Left lung (tissue), 4 donors: ENCODE measurements at regions not wholly inside any gene's neighbourhood (a gene's known extent, or its start where the extent isn't known, plus 50 kb on each side); places are given as distances from the start of the nearest gene placed in this dataset.

Source experiments
- ATAC-seq: fragments of 200-7000 bp; cut with Tn5 transposase; one replicate; pipeline ENCODE4 v1.9.1; 2020; ENCODE audit warnings: moderate library complexity
- DNase-seq, 4 donors: peaks; one replicate each; pipeline ENCODE4 v3.0.0-alpha.2; 2013 to 2020
- H3K27ac ChIP-seq, 2 donors: fragments of 200-600 bp; sonication (generic) in 1 of 2; one replicate each; pipeline versions ENCODE4 v1.5.0 to v1.8.0; 2020 to 2021
- H3K27me3 ChIP-seq, 2 donors: fragments of 200-600 bp; sonication (generic) in 1 of 2; one replicate each; pipeline versions ENCODE4 v1.5.0 to v1.8.0; 2020 to 2021
- H3K36me3 ChIP-seq, 2 donors: fragments of 200-600 bp; sonication (generic) in 1 of 2; one replicate each; pipeline versions ENCODE4 v1.5.0 to v1.8.0; 2020 to 2021
- H3K4me1 ChIP-seq, 2 donors: fragments of 200-600 bp; one replicate each; pipeline ENCODE4 v1.8.0; 2021
- H3K4me3 ChIP-seq, 2 donors: fragments of 200-600 bp; sonication (generic) in 1 of 2; one replicate each; pipeline versions ENCODE4 v1.5.0 to v1.8.0; 2020 to 2021; ENCODE audit warnings: mild to moderate bottlenecking in 1 of 2
- H3K9me3 ChIP-seq, 2 donors: fragments of 200-600 bp; sonication (generic) in 1 of 2; one replicate each; pipeline versions ENCODE4 v1.5.0 to v1.8.0; 2020 to 2021
- CTCF ChIP-seq, 2 donors: fragments of 200-600 bp; sonication (generic) in 1 of 2; IDR thresholded peaks; one replicate each; pipeline versions ENCODE4 v1.5.0 to v1.8.0; 2021; ENCODE audit warnings: antibody characterized with exemption in 2 of 2
- intact Hi-C, 2 donors: fragments of 100-400 bp; cut with DNase I; formaldehyde crosslinking; loops; one replicate each; pipeline versions ENCODE4 v1.11.2 to v1.14.2; 2022
- donor health status: DM: no; HTN: yes; CAD: no.
- donor health status: DM: no; HTN: no; CAD: no.

- DNase-seq (no peak), ATAC-seq (no peak)
- Histone ChIP-seq H3K27ac (no peak overlapping the region), H3K9me3 (peaks cover 0 to 18% of the 10 kb centered on the region in 2 donors), H3K27me3 (no peaks in the 10 kb centered on the region), H3K4me1 (no peaks in the 10 kb centered on the region), H3K4me3 (no peak overlapping the region), H3K36me3 (no peaks in the 10 kb centered on the region)
- no peak for TF ChIP-seq CTCF (IDR thresholded peaks at IDR 0.05)
- intact Hi-C loops: no loop called here
Observed at GRCh38 chr15:97129674-97130073, 799.2 kb downstream of the NR2F2 start.

- Histone ChIP-seq H3K27me3 (no peaks in the 10 kb centered on the region), H3K9me3 (no peaks in the 10 kb centered on the region), H3K4me3 (no peak overlapping the region), H3K36me3 (no peaks in the 10 kb centered on the region), H3K27ac (no peak overlapping the region), H3K4me1 (no peaks in the 10 kb centered on the region)
- no peak for TF ChIP-seq CTCF (IDR thresholded peaks at IDR 0.05)
- ATAC-seq (no peak), DNase-seq (no peak)
- intact Hi-C loops: no loop called here
Observed at GRCh38 chr15:97140216-97140615, 809.7 kb downstream of the NR2F2 start.

GRCh38 chr15:97141360-97141759, 810.9 kb downstream of the NR2F2 start:
- no peak for ATAC-seq
- Histone ChIP-seq H3K36me3 (no peaks in the 10 kb centered on the region), H3K27me3 (no peaks in the 10 kb centered on the region), H3K4me1 (no peaks in the 10 kb centered on the region), H3K4me3 (no peak overlapping the region), H3K27ac (no peak overlapping the region), H3K9me3 (no peaks in the 10 kb centered on the region)
- no peak for TF ChIP-seq CTCF (IDR thresholded peaks at IDR 0.05)
- intact Hi-C loops: no loop called here
- DNase-seq: no peak

- ATAC-seq (no peak), DNase-seq (no peak)
- no peaks in the 10 kb centered on the region for H3K9me3 ChIP-seq
- intact Hi-C loops: no loop called here
- H3K27me3 ChIP-seq: no peaks in the 10 kb centered on the region
- no peak overlapping the region for H3K4me3 ChIP-seq
- no peaks in the 10 kb centered on the region for H3K4me1 ChIP-seq
- no peak for TF ChIP-seq CTCF (IDR thresholded peaks at IDR 0.05)
- no peaks in the 10 kb centered on the region for H3K36me3 ChIP-seq
- no peak overlapping the region for H3K27ac ChIP-seq
Observed at GRCh38 chr15:97141871-97142270, 811.4 kb downstream of the NR2F2 start.

- no peak for TF ChIP-seq CTCF (IDR thresholded peaks at IDR 0.05)
- Histone ChIP-seq H3K4me3 (no peak overlapping the region), H3K27me3 (no peaks in the 10 kb centered on the region), H3K4me1 (no peaks in the 10 kb centered on the region), H3K9me3 (peaks cover 0 to 4% of the 10 kb centered on the region in 2 donors), H3K36me3 (no peaks in the 10 kb centered on the region), H3K27ac (no peak overlapping the region)
- no peak for ATAC-seq
- no peak for DNase-seq
- intact Hi-C loops: no loop called here
Observed at GRCh38 chr15:97143592-97144376, 813.3 kb downstream of the NR2F2 start.
